ENCODE measurements at regions not wholly inside any gene's neighbourhood (a gene's known extent, or its start where the extent isn't known, plus 50 kb on each side); places are given as distances from the start of the nearest gene placed in this dataset.

DNA sequence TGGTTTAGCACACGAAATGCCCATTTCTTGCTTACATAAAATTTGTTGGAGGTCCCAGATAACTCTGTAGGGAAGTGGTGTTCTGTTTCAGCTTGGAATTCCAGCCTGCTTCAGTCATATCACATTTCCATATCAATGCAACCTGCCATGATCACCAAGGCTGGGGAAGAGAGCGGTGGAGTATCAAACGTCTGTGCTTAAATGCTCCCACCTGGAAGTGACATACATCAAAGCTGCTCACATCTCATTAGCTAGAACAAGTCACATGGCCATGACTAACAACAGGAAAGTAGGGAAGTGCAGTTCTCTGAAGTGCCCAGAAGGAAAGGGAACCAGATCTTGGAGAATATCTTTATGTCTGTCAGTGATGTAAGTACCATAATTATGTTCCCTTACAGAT is 130.2 kb upstream of the CFAP20DC start:
- TF ChIP-seq CTCF (conservative IDR thresholded peaks at IDR 0.05): no peak
- no peak for TF ChIP-seq EZH2 (IDR thresholded peaks at IDR 0.05; ENCODE audit: low read depth)

All from PC-9 (cell line).